ENCODE measurements at regions not wholly inside any gene's neighbourhood (a gene's known extent, or its start where the extent isn't known, plus 50 kb on each side); places are given as distances from the start of the nearest gene placed in this dataset.

DNA sequence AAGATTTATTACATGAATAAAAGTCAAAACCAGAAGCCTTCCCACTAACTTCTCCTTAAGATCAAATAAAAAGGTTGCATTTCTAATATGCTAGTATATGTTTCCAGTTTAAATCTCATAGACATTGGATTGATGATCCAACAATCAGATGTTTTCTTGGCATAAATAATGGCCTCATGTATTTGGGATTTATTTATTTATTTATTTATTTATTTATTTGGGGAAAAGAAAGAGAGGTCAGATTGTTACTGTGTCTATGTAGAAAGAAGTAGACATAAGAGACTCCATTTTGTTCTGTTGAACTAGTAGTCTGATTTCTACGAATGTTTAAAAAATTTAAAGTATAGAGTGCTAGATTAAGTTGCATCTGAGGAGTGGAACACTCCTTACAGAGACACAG, 422.4 kb downstream of the ADGRL2 start:
- TF ChIP-seq, protein P1, sequence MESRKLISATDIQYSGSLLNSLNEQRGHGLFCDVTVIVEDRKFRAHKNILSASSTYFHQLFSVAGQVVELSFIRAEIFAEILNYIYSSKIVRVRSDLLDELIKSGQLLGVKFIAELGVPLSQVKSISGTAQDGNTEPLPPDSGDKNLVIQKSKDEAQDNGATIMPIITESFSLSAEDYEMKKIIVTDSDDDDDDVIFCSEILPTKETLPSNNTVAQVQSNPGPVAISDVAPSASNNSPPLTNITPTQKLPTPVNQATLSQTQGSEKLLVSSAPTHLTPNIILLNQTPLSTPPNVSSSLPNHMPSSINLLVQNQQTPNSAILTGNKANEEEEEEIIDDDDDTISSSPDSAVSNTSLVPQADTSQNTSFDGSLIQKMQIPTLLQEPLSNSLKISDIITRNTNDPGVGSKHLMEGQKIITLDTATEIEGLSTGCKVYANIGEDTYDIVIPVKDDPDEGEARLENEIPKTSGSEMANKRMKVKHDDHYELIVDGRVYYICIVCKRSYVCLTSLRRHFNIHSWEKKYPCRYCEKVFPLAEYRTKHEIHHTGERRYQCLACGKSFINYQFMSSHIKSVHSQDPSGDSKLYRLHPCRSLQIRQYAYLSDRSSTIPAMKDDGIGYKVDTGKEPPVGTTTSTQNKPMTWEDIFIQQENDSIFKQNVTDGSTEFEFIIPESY (IDR thresholded peaks at IDR 0.05): no peak
- no peak for TF ChIP-seq EGR1 (IDR thresholded peaks at IDR 0.05; ENCODE audit: borderline replicate concordance in 1 of 2, low read depth in 2 of 2, low read length in 2 of 2)
